Stimulated activated naive CD4-positive, alpha-beta T cell treated with Interleukin-2 at 50 U/mL for 16 hours (primary cell): ENCODE measurements at regions not wholly inside any gene's neighbourhood (a gene's known extent, or its start where the extent isn't known, plus 50 kb on each side); places are given as distances from the start of the nearest gene placed in this dataset.
A peak's percentile ranks its signal among the peaks of the same experiment; 100 is the strongest.
"Not testable (repeated sequence)": the region's sequence is repeated elsewhere in the genome, so short reads cannot be mapped to it uniquely, and the experiment has no call there.

ENCODE experiments used
- DNase-seq: peaks from one replicate; lab custom pipeline; 2025; lab: John Stamatoyannopoulos, UW

DNA sequence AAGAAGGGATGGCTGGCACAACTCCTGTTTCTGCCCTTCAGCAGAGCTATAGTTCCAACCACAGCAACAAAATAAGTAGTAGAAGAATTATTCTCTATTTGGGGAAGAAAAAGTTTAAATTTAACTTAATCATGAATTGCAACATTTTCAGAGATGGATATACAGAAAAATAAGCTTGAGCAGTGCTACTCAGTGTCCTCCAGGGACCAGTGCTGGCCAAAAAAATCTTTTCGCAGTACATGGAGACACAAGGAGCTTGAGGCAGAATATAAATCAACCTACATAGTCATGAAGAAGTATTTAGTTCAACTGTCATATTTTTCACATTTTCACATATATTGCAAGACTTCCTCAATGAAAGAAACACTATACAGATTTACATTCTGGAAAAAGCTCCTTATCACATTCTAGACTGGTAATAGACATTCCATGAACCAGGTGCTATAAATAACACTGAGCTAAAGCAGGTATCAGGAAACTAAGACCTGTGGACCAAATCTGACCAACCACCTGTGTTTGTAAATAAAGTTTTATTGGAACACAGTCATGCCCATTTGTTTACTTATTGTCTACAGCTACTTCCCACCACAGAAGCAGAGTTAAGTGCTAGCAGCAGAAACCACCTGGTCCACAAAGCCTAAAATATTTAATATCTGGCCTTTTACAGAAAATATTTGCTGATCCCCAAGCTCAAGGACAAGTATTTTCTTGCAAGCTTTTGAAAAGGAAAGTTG, 101.9 kb downstream of the RGS21 start:
- no peak for DNase-seq

GRCh38 chr1:192430644-192431043, 113.9 kb downstream of the RGS21 start:
- no peak for DNase-seq

GRCh38 chr1:192435704-192436103, 118.9 kb downstream of the RGS21 start:
- no peak for DNase-seq

DNA sequence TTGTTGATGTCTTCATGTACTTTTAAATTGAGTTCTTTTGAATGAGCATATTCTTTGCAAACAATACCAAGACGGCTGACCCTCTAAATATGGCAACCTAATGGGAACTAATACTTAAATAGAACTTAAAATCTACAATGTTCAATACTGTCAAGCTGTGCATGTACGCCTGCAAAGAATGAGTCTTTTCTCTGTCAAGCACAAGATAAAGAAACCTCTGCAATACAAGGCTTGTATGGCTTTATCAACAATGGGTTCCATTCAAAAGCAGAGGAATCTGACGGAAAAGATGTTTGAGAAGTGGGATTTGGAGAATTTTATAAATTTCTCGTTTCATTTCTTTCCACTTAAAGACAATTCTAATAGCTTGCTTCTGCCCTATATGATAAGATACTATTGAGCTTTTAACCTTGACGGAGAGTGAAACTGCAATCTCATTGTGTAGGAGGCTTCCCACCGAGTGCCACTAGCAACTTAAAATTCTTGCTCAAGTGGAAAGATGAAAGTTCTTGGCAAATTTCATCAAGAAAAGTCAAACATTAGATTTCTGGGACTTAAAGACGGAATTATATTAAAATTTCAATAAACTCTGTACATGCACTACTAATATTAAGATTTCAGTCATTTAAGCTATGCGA, 119.8 kb downstream of the RGS21 start:
- DNase-seq: no peak

- DNase-seq: no peak
Observed at GRCh38 chr1:192438737-192439136, 121.9 kb downstream of the RGS21 start.

GRCh38 chr1:192439373-192440025, 122.7 kb downstream of the RGS21 start:
- DNase-seq: no peak

DNA sequence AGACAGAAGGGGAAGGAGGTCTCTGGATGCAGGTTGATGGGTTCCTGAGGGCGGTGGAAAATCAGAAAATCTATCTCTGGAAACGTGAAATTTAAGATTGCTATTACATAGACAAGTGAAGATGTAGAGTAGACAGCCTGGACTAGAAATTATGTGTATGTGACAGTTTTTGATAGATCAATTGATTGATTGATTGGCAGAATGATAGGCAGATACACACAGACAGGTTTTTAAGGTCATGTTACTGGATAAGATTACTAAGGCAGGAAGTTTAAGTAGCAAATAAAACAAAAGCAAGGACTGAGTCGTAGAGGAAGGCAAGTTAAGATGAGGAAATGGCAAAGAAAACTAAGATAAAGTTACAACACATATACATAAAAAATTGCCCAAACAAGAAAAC, 124.7 kb downstream of the RGS21 start:
- DNase-seq: no peak

DNA sequence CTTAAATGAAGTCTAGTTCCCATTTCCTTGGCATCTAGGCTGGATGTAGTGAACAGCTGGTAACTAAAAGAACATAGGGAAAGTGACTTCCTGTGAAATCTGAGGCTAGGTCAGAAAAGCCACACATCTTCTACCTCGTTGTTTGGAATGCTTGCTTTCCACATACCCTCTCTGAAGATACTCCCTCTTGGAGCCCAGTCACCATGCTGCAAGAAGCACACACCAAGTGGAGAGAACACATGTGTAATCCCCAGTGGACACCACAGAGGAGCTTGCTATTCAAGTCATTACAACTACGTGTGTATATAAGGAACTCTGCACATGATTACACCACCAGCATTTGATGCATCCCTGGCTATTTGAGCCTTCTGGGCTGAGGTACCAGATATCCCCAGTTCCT, 125.9 kb downstream of the RGS21 start:
- no peak for DNase-seq

DNA sequence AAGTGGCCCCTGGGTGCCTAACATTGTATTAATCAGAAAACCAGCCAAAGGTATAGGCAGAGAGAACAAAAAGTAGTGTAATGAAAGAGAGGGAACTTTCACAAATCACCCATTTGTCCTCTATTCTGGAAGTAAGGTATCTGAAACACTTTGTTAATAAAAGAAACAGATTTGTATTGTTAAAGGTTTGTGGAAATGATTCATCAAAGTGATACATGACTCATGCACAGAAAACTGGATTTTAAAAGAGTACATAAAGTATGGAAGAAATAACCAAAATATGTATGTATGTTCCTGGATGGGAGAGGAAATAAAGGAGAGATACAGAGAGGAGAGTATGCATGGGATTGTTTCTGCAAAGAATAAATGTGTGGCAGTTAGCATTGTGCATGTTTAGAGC, 126.8 kb downstream of the RGS21 start:
- DNase-seq: no peak

GRCh38 chr1:192445241-192445640, 128.4 kb downstream of the RGS21 start:
- DNase-seq: no peak

- DNase-seq: peak; percentile 26
Observed at GRCh38 chr1:192445839-192446489, 129.2 kb downstream of the RGS21 start.

DNA sequence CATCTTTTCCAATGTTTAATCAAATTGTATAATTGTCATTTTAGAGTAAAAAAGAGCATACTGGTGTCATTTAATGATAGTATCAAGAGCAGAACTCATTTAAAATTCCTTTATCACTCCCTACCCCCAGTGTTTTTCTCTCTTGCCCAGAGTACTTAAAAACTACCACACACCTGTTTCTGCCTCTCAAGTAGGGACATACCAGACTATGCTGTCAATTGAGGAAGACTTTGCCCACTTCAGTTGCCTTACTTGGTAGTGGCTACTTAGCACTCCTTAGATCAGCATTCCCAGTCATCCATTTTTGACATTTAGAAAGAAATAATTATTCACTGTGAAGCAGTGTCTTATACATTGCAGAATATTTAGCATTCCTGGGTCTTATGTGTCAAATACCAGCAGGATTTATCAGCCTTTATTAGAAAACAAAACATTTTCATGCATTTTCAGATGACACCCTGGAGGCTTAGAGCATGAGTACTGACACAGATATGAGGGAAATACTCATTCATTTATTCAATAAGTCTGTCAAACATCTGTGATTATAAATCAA, 127.5 kb upstream of the RGS1 start:
- no peak for DNase-seq

GRCh38 chr1:192453360-192453992, 122.1 kb upstream of the RGS1 start:
- DNase-seq: no peak

DNA sequence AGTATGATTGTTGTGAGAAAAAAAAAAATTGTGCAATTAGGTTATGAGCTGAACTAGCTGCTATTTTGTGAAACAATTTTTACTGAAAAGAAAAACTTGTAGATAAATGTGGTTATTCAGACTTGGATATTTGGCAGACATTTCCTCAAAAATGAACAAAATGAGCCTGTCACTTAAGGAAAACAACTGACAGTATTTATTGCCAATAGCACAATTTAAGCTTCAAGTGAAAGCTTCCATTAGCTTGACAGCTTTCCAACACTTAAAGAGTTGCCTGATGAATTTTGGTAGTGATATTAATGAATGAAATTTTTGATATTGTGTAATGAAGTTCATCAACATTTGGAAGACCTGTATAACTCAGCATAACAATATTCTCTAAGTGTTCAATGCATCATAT, 116.1 kb upstream of the RGS1 start:
- no peak for DNase-seq

GRCh38 chr1:192461684-192462083, 113.9 kb upstream of the RGS1 start:
- DNase-seq: no peak

- DNase-seq: no peak
Observed at GRCh38 chr1:192462616-192463015, 113.0 kb upstream of the RGS1 start.

DNA sequence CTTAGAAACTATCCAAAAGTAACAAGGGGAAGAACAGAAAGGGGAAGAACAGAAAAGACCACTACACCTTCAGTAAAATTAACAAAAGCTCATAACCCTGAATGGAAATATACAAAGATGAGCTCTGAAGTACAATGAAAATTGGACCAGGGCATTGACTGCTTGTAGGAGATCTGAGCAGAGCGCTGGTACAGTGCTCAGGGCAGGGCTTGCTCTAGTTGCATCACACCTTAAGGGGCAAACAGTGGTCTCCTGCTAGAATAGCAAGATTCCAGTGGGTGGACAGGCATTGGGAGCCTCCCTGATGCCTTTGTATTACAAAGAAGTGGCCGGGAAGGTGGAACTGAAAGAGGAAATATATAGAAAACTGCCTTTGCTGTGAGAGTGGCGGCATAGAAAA, 111.9 kb upstream of the RGS1 start:
- DNase-seq: no peak

- not testable (repeated sequence) for DNase-seq
Observed at GRCh38 chr1:192465221-192465620, 110.4 kb upstream of the RGS1 start.

DNA sequence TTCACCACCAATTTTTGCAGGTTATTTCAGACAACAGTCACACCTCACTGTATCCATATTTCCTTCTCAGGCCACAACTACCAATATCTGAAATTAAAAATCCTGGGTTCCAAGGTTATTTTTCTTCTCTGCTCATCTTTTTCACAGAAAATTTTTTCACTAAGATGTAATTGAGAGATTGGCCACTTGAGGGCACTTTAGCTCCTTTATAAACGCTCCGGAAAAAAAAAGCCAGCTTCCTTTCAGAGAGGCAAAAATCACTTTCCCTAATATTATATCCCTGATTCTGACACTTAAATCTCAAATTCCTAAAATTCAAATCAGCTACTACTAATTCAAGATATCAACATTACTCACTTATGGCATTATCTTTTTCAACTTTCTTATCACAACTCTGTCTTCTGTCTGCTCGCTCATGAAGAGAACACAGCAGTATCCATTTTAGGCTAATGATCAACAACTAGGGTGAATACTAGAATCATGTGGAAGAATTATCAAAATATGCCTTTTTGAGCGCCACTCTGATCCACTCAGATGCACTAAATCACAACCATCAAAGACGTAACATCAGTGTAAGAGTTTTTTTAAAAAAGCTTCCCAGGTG, 101.4 kb upstream of the RGS1 start:
- DNase-seq: no peak

DNA sequence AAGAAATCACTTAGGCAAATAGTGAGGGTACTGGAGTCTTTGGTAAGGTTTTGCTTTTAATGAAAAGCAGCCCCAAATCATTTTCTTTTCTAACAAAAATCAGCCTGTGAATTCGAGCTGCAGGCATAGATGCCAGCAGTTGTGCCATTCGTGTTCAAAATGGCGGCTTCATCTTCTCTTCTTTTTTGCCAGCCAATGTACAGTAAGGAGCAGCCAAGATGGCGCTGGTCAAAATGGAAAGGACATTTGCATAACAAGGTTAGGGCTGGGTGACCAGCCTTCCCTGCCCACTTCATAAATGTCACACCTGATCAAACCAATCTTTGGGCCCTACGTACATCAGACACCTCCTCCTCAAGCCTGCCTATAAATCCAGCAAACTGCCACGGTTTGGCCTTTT, 100.2 kb upstream of the RGS1 start:
- no peak for DNase-seq

- DNase-seq: no peak
Observed at GRCh38 chr1:192475970-192476369, 99.6 kb upstream of the RGS1 start.
